Psoas muscle (tissue), 7 donors: ENCODE measurements at regions not wholly inside any gene's neighbourhood (a gene's known extent, or its start where the extent isn't known, plus 50 kb on each side); places are given as distances from the start of the nearest gene placed in this dataset.

Experiments
- ATAC-seq, 4 donors: fragments of 200-7000 bp; cut with Tn5 transposase; one replicate each; pipeline ENCODE4 v1.9.1; 2020; ENCODE audit warnings: moderate library complexity in 3 of 4, mild to moderate bottlenecking in 2 of 4
- DNase-seq, 2 donors: peaks; one replicate each; pipeline ENCODE4 v3.0.0-alpha.2; 2020
- H3K27ac ChIP-seq: fragments of 200-600 bp; one replicate; pipeline ENCODE4 v1.8.0; 2022
- H3K27me3 ChIP-seq, 3 donors: fragments of 200-600 bp in 1 of 3; one replicate each; pipeline versions ENCODE4 v1.6.1 to v1.8.0; 2013 to 2022; ENCODE audit warnings: low read length in 2 of 3, mild to moderate bottlenecking in 2 of 3, moderate library complexity in 1 of 3; ENCODE audit not compliant: insufficient read depth in 3 of 3
- H3K36me3 ChIP-seq, 2 donors: fragments of 200-600 bp in 1 of 2; one replicate each; pipeline versions ENCODE4 v1.6.1 to v1.8.0; 2013 to 2022; ENCODE audit warnings: low read depth in 1 of 2, mild to moderate bottlenecking in 1 of 2, moderate library complexity in 1 of 2; ENCODE audit not compliant: insufficient read depth in 1 of 2
- H3K4me1 ChIP-seq: fragments of 200-600 bp; one replicate; pipeline ENCODE4 v1.8.0; 2022
- H3K4me3 ChIP-seq: fragments of 200-600 bp; one replicate; pipeline ENCODE4 v1.8.0; 2022; ENCODE audit warnings: mild to moderate bottlenecking
- H3K9me3 ChIP-seq: fragments of 200-600 bp; one replicate; pipeline ENCODE4 v1.8.0; 2022
- CTCF ChIP-seq: fragments of 200-600 bp; IDR thresholded peaks from one replicate; pipeline ENCODE4 v1.8.0; 2022; ENCODE audit warnings: antibody characterized with exemption
- WGBS, 3 donors: extraction: QIAGEN DNeasy Blood & Tissue Kit; methylation state at CpG; one replicate each; pipeline versions ENCODE4 v1.1.6 to v1.1.7; 2013; 5-methylcytosine and 5-hydroxymethylcytosine counted together
- intact Hi-C, 2 donors: fragments of 100-400 bp; cut with DNase I; formaldehyde crosslinking; loops; one replicate each; pipeline versions ENCODE4 v1.11.0 to v1.14.2; 2022
- donor health status: healthy with polysubstance abuse.
- donor health status: DM: no; HTN: no; CAD: no; lungs with moderate emphysema.
- donor health status: Bipolar disorder and iron deficiency.
- donor health status: healthy.
- donor health status: DM: yes; HTN: yes; CAD: no.
- donor health status: DM: no; HTN: no; CAD: no.
- donor health status: DM: yes; HTN: yes; CAD: no.

DNA sequence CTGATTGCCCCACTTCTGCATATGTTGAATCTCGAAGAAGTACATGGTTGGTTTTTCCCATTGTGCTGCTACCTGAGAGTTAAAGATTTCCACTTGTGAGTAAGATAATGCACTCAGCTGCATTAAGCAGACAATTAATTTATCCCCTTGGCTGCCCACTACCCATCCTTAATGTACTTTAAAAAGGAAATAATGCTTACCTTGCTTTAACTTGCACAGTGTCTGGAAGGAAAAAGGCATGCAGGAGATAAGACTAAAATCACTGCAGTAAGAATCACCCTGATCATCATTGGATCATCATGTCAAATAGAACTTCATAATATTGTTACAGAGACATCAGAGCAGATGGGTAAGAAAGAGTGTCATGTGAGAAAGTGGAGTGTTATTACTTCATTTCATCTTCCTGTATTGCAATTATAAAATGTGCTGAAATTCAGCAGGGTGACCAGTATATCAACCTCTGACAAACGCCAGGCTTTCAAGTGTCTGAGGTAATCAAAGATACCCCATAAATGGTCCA is 207.3 kb upstream of the PIK3C3 start:
- Histone ChIP-seq H3K4me3 (no peak overlapping the region), H3K9me3 (no peaks in the 10 kb centered on the region), H3K36me3 (no peaks in the 10 kb centered on the region), H3K27me3 (no peaks in the 10 kb centered on the region), H3K4me1 (no peaks in the 10 kb centered on the region), H3K27ac (no peak overlapping the region)
- no peak for ATAC-seq
- no peak for TF ChIP-seq CTCF
- 70 to 84% (median 77%) methylated on average over 2 of the region's 2 CpGs for WGBS, 3 donors
- intact Hi-C loops: no loop called here
- no peak for DNase-seq

- intact Hi-C loops: no loop called here
- H3K4me1 ChIP-seq: no peaks in the 10 kb centered on the region
- no peak for ATAC-seq
Measured at GRCh38 chr18:41745166-41746049, 209.6 kb upstream of the PIK3C3 start.

DNA sequence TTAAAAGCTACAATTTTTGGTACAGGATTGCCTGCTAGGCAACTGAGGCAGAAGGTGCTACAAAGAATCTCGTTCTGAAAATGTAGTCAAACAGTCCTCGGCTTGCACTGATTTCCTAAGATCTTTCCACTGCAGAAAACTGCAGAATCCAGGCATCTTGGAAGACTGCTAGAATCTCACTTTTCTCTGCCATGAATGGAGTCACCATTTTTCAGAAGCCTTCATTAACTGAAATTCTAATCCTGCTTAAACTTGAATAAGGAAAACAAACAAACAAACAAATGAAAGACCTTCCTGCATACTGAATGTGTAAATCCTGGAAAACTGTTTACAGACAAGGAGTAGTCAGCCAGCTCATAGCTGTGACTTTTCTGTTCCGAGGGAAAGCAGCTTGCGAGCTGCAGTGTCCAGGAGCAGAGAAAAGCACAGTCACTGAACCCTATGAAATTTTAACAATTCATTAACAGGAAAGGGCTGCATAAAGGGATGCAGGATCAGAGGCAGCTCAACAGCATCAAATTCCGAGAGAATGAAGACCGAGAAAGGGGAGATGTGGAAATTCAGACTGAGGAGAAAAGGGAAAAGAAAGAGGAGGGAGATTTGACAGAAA is 210.5 kb upstream of the PIK3C3 start:
- H3K27me3 ChIP-seq: no peaks in the 10 kb centered on the region
- H3K4me1 ChIP-seq: no peaks in the 10 kb centered on the region
- no peaks in the 10 kb centered on the region for H3K36me3 ChIP-seq
- DNase-seq (no peak), ATAC-seq (no peak)
- H3K27ac ChIP-seq: no peak overlapping the region
- intact Hi-C loops: no loop called here
- TF ChIP-seq CTCF: no peak
- no peak overlapping the region for H3K4me3 ChIP-seq
- WGBS, 3 donors: 25 to 31% (median 30%) methylated on average over 6 of the region's 6 CpGs
- H3K9me3 ChIP-seq: no peaks in the 10 kb centered on the region

More at GRCh38 chr18:41745166-41746049, 209.6 kb upstream of the PIK3C3 start:
- H3K27me3 ChIP-seq: no peaks in the 10 kb centered on the region
- peak; percentile 36 for TF ChIP-seq CTCF
- no peak overlapping the region for H3K27ac ChIP-seq
- H3K9me3 ChIP-seq: no peaks in the 10 kb centered on the region
- DNase-seq: peak in 1 of 2 donors; percentile 15
- no peak overlapping the region for H3K4me3 ChIP-seq
- no peaks in the 10 kb centered on the region for H3K36me3 ChIP-seq
- WGBS, 3 donors: 29 to 33% (median 32%) methylated on average over 5 of the region's 5 CpGs

DNA sequence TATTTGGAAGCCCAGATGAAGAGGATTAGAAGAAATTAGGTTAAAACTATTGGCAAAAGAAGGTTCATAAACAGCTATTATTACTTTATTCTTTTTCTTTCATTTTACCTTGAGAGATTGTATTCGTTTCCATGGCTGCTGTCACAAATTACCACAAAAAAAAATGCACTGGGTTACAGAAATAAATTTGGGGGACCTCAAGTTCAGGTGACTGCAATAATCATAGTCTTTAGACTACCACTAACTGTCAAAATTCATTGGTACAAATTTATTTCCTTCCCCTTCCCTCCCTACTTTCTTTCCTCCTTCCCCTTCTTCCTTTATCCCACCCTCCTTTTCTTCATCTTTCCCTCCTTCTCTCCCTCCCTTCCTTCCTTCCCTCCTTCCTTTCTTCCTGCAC is 217.8 kb upstream of the PIK3C3 start:
- TF ChIP-seq CTCF: no peak
- no peak overlapping the region for H3K27ac ChIP-seq
- no peaks in the 10 kb centered on the region for H3K9me3 ChIP-seq
- H3K36me3 ChIP-seq: no peaks in the 10 kb centered on the region
- H3K27me3 ChIP-seq: no peaks in the 10 kb centered on the region
- WGBS, 3 donors: 69 to 90% (median 82%) methylated on average over 1 of the region's 1 CpG
- no peak for DNase-seq
- H3K4me1 ChIP-seq: no peaks in the 10 kb centered on the region
- ATAC-seq: no peak
- intact Hi-C loops: no loop called here
- H3K4me3 ChIP-seq: no peak overlapping the region
